SK-N-SH treated with all-trans-retinoic acid at 6 μM for 48 hours (cell line): ENCODE measurements at regions not wholly inside any gene's neighbourhood (a gene's known extent, or its start where the extent isn't known, plus 50 kb on each side); places are given as distances from the start of the nearest gene placed in this dataset.

Experiments used
- ATAC-seq: fragments of 200-7000 bp; cut with Tn5 transposase; 3 replicates; pipeline ENCODE4 v1.9.1; 2020; ENCODE audit warnings: mild to moderate bottlenecking, moderate library complexity
- ARNTL ChIP-seq: fragments of 450-650 bp; formaldehyde crosslinking; IDR thresholded peaks from 2 replicates; pipeline ENCODE4 v1.5.0; 2020; ENCODE audit warnings: low read depth, mild to moderate bottlenecking, moderate library complexity, borderline replicate concordance
- BACH2 ChIP-seq: fragments of 250-450 bp; sonication (Bioruptor Pico); IDR thresholded peaks from 2 replicates; pipeline ENCODE4 v1.9.0; 2021; ENCODE audit warnings: mild to moderate bottlenecking, borderline replicate concordance
- CSDC2 ChIP-seq: fragments of 250-450 bp; sonication (Bioruptor Pico); IDR thresholded peaks from 2 replicates; pipeline ENCODE4 v1.5.0; 2020; ENCODE audit warnings: mild to moderate bottlenecking, moderate library complexity
- ESRRG ChIP-seq: fragments of 250-450 bp; sonication (Bioruptor Pico); IDR thresholded peaks from 2 replicates; pipeline ENCODE4 v1.6.1; 2021; ENCODE audit warnings: mild to moderate bottlenecking
- GLIS3 ChIP-seq: fragments of 250-450 bp; sonication (Bioruptor Pico); IDR thresholded peaks from 2 replicates; pipeline ENCODE4 v1.5.0; 2020; ENCODE audit warnings: mild to moderate bottlenecking, moderate library complexity
- ISL1 ChIP-seq: fragments of 250-450 bp; sonication (Bioruptor Pico); IDR thresholded peaks from 2 replicates; pipeline ENCODE4 v2.1.2; 2022; ENCODE audit warnings: mild to moderate bottlenecking, moderate library complexity
- OSR1 ChIP-seq: fragments of 250-450 bp; sonication (Bioruptor Pico); IDR thresholded peaks from 2 replicates; pipeline ENCODE4 v1.8.0; 2022; ENCODE audit warnings: moderate library complexity, mild to moderate bottlenecking, inconsistent platforms
- PPARA ChIP-seq: fragments of 250-450 bp; sonication (Bioruptor Pico); IDR thresholded peaks from 2 replicates; pipeline ENCODE4 v1.5.0; 2020; ENCODE audit warnings: mild to moderate bottlenecking, borderline replicate concordance
- RARB ChIP-seq: fragments of 250-450 bp; sonication (Bioruptor Pico); IDR thresholded peaks from 2 replicates; pipeline ENCODE4 v1.8.0; 2021; ENCODE audit warnings: mild to moderate bottlenecking, moderate library complexity
- SNAI2 ChIP-seq: fragments of 250-450 bp; sonication (Bioruptor Pico); IDR thresholded peaks from 2 replicates; pipeline ENCODE4 v1.5.0; 2020; ENCODE audit warnings: mild to moderate bottlenecking, moderate library complexity
- TCF4 ChIP-seq: fragments of 250-450 bp; sonication (Bioruptor Pico); IDR thresholded peaks from 2 replicates; pipeline ENCODE4 v1.8.0; 2021; ENCODE audit warnings: mild to moderate bottlenecking, moderate library complexity, borderline replicate concordance
- TOX ChIP-seq: fragments of 250-450 bp; sonication (Bioruptor Pico); IDR thresholded peaks from 2 replicates; pipeline ENCODE4 v1.8.0; 2021; ENCODE audit warnings: mild to moderate bottlenecking, moderate library complexity, borderline replicate concordance
- ZC3H10 ChIP-seq: fragments of 250-450 bp; sonication (Bioruptor Pico); IDR thresholded peaks from 2 replicates; pipeline ENCODE4 v1.5.1; 2021; ENCODE audit warnings: mild to moderate bottlenecking, moderate library complexity
- ZFP3 ChIP-seq: fragments of 250-450 bp; sonication (Bioruptor Pico); IDR thresholded peaks from 2 replicates; pipeline ENCODE4 v1.5.0; 2020; ENCODE audit warnings: mild to moderate bottlenecking, moderate library complexity
- ZFP30 ChIP-seq: fragments of 450-650 bp; formaldehyde crosslinking; IDR thresholded peaks from 2 replicates; pipeline ENCODE4 v1.5.0; 2022; ENCODE audit warnings: mild to moderate bottlenecking, moderate library complexity
- ZNF565 ChIP-seq: fragments of 450-650 bp; formaldehyde crosslinking; conservative IDR thresholded peaks from 2 replicates; pipeline ENCODE4 v1.5.0; 2020; ENCODE audit warnings: low read depth, mild to moderate bottlenecking, moderate library complexity
- ZNF70 ChIP-seq: fragments of 450-650 bp; formaldehyde crosslinking; IDR thresholded peaks from 2 replicates; pipeline ENCODE4 v1.5.0; 2020; ENCODE audit warnings: mild to moderate bottlenecking, moderate library complexity
- ZNF8 ChIP-seq: fragments of 450-650 bp; formaldehyde crosslinking; IDR thresholded peaks from 2 replicates; pipeline ENCODE4 v1.5.0; 2020; ENCODE audit warnings: mild to moderate bottlenecking, moderate library complexity
- TF ChIP-seq, protein P1 (sequence below): fragments of 250-450 bp; sonication (Bioruptor Pico); IDR thresholded peaks from 2 replicates; pipeline ENCODE4 v1.5.1; 2020; ENCODE audit warnings: low read depth, mild to moderate bottlenecking, moderate library complexity
- TF ChIP-seq, protein P2 (sequence below): fragments of 250-450 bp; sonication (Bioruptor Pico); IDR thresholded peaks from 2 replicates; pipeline ENCODE4 v1.5.1; 2021; ENCODE audit warnings: mild to moderate bottlenecking, moderate library complexity
- TF ChIP-seq, protein P3 (sequence below): fragments of 250-450 bp; sonication (Bioruptor Pico); IDR thresholded peaks from 2 replicates; pipeline ENCODE4 v1.8.0; 2020; ENCODE audit warnings: mild to moderate bottlenecking, moderate library complexity, borderline replicate concordance
- TF ChIP-seq, protein P4 (sequence below): fragments of 250-450 bp; sonication (Bioruptor Pico); IDR thresholded peaks from 2 replicates; pipeline ENCODE4 v1.5.0; 2020; ENCODE audit warnings: mild to moderate bottlenecking, moderate library complexity
- TF ChIP-seq, protein P5 (sequence below): fragments of 250-450 bp; sonication (Bioruptor Pico); IDR thresholded peaks from 2 replicates; pipeline ENCODE4 v1.8.0; 2021; ENCODE audit warnings: low read depth, mild to moderate bottlenecking, moderate library complexity, borderline replicate concordance

DNA sequence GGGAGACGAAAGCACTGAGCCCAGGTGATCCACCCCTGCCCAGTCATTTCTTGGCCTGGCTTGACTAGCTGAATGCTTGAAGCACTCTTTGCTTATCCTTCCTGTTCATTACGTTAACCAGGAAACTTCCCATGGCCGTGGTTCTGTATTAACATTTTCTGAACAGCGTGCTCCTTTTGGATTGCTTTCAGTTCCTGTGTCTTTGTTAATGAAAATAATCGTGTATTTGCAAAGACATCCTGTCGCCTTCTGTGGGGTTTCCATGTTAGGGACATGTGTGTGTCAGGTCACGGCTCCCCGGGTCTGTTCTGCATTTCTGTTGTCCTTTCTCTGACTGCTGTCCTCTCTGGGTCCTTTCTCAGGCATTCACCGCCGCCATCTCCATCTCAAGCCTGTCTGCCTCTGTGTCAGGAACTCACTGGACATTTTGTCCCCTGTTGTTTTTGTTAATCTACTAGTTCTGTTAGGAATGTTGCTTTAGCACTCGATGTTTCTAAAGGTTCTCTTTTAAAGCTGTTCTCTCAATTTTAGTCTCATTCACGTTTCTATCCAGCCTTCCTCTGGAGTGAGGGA is 434.1 kb upstream of the HS6ST1 start:
- ATAC-seq: no peak
- TF ChIP-seq ESRRG (no peak), TCF4 (CRISPR knock-in tag) (no peak), ZFP30 (CRISPR knock-in tag) (no peak), ISL1 (no peak), ZNF8 (CRISPR knock-in tag) (no peak), GLIS3 (CRISPR knock-in tag) (no peak), ZC3H10 (CRISPR knock-in tag) (no peak), RARB (CRISPR knock-in tag) (no peak), BACH2 (CRISPR knock-in tag) (no peak), TOX (no peak), CSDC2 (CRISPR knock-in tag) (no peak), ARNTL (CRISPR knock-in tag) (no peak), ZNF565 (CRISPR knock-in tag) (no peak)
- TF ChIP-seq, protein P1, sequence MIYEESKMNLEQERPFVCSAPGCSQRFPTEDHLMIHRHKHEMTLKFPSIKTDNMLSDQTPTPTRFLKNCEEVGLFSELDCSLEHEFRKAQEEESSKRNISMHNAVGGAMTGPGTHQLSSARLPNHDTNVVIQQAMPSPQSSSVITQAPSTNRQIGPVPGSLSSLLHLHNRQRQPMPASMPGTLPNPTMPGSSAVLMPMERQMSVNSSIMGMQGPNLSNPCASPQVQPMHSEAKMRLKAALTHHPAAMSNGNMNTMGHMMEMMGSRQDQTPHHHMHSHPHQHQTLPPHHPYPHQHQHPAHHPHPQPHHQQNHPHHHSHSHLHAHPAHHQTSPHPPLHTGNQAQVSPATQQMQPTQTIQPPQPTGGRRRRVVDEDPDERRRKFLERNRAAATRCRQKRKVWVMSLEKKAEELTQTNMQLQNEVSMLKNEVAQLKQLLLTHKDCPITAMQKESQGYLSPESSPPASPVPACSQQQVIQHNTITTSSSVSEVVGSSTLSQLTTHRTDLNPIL (CRISPR knock-in tag): no peak
- TF ChIP-seq, protein P2, sequence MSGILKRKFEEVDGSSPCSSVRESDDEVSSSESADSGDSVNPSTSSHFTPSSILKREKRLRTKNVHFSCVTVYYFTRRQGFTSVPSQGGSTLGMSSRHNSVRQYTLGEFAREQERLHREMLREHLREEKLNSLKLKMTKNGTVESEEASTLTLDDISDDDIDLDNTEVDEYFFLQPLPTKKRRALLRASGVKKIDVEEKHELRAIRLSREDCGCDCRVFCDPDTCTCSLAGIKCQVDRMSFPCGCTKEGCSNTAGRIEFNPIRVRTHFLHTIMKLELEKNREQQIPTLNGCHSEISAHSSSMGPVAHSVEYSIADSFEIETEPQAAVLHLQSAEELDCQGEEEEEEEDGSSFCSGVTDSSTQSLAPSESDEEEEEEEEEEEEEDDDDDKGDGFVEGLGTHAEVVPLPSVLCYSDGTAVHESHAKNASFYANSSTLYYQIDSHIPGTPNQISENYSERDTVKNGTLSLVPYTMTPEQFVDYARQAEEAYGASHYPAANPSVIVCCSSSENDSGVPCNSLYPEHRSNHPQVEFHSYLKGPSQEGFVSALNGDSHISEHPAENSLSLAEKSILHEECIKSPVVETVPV (CRISPR knock-in tag): no peak
- TF ChIP-seq, protein P3, sequence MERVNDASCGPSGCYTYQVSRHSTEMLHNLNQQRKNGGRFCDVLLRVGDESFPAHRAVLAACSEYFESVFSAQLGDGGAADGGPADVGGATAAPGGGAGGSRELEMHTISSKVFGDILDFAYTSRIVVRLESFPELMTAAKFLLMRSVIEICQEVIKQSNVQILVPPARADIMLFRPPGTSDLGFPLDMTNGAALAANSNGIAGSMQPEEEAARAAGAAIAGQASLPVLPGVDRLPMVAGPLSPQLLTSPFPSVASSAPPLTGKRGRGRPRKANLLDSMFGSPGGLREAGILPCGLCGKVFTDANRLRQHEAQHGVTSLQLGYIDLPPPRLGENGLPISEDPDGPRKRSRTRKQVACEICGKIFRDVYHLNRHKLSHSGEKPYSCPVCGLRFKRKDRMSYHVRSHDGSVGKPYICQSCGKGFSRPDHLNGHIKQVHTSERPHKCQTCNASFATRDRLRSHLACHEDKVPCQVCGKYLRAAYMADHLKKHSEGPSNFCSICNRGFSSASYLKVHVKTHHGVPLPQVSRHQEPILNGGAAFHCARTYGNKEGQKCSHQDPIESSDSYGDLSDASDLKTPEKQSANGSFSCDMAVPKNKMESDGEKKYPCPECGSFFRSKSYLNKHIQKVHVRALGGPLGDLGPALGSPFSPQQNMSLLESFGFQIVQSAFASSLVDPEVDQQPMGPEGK: no peak
- TF ChIP-seq, protein P4, sequence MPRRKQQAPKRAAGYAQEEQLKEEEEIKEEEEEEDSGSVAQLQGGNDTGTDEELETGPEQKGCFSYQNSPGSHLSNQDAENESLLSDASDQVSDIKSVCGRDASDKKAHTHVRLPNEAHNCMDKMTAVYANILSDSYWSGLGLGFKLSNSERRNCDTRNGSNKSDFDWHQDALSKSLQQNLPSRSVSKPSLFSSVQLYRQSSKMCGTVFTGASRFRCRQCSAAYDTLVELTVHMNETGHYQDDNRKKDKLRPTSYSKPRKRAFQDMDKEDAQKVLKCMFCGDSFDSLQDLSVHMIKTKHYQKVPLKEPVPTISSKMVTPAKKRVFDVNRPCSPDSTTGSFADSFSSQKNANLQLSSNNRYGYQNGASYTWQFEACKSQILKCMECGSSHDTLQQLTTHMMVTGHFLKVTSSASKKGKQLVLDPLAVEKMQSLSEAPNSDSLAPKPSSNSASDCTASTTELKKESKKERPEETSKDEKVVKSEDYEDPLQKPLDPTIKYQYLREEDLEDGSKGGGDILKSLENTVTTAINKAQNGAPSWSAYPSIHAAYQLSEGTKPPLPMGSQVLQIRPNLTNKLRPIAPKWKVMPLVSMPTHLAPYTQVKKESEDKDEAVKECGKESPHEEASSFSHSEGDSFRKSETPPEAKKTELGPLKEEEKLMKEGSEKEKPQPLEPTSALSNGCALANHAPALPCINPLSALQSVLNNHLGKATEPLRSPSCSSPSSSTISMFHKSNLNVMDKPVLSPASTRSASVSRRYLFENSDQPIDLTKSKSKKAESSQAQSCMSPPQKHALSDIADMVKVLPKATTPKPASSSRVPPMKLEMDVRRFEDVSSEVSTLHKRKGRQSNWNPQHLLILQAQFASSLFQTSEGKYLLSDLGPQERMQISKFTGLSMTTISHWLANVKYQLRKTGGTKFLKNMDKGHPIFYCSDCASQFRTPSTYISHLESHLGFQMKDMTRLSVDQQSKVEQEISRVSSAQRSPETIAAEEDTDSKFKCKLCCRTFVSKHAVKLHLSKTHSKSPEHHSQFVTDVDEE (CRISPR knock-in tag): no peak

DNA sequence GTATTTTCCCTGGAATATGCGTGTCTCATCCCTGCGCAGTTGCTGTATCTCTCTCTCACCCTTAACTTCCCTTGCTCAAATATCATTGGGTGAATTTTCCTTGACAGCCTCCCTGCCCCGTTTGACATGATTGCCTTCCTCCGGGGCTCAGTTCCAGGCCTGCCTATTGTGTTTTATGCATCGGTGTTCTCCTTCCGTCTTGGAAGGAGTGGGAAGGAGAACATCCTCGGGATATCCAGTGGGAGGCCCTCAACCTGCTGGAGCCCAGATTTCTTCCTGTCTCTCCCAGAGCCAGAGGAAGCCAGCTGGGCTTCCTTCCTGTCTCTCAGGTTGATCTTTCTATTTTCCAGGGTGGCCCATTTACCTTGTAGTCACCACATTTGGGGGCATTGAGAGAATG is 434.7 kb upstream of the HS6ST1 start:
- no peak for ATAC-seq
- no peak for TF ChIP-seq CSDC2 (CRISPR knock-in tag)
- TF ChIP-seq BACH2 (CRISPR knock-in tag): no peak
- TF ChIP-seq TOX: no peak
- TF ChIP-seq PPARA (CRISPR knock-in tag): no peak
- no peak for TF ChIP-seq ZFP3 (CRISPR knock-in tag)
- TF ChIP-seq ESRRG: no peak
- TF ChIP-seq ZNF70 (CRISPR knock-in tag): no peak
- TF ChIP-seq ZFP30 (CRISPR knock-in tag): no peak
- no peak for TF ChIP-seq SNAI2
- TF ChIP-seq ZNF565 (CRISPR knock-in tag): no peak
- no peak for TF ChIP-seq ZC3H10 (CRISPR knock-in tag)

DNA sequence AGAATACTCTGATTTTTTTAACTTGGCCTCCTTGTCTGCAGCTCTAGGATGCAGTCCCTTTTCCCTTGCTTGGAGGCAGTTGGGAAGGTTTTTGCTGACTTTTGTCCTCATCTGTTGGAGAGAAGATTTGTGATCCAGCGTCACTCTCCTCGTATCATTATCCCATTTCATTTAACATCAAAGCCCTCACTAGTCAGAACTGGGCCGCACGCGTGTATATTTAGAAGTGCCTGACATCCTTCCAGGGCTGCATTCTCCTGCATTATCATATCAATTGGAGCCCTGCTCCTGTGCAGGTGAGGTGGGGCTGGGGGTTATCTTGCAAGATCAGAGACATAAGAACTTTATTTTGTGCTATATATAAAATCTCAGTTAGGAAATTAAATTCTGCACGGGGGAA is 435.1 kb upstream of the HS6ST1 start:
- no peak for ATAC-seq
- TF ChIP-seq, protein P5, sequence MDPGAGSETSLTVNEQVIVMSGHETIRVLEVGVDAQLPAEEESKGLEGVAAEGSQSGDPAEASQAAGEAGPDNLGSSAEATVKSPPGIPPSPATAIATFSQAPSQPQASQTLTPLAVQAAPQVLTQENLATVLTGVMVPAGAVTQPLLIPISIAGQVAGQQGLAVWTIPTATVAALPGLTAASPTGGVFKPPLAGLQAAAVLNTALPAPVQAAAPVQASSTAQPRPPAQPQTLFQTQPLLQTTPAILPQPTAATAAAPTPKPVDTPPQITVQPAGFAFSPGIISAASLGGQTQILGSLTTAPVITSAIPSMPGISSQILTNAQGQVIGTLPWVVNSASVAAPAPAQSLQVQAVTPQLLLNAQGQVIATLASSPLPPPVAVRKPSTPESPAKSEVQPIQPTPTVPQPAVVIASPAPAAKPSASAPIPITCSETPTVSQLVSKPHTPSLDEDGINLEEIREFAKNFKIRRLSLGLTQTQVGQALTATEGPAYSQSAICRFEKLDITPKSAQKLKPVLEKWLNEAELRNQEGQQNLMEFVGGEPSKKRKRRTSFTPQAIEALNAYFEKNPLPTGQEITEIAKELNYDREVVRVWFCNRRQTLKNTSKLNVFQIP (CRISPR knock-in tag): no peak
- TF ChIP-seq BACH2 (CRISPR knock-in tag) (no peak), ZNF70 (CRISPR knock-in tag) (no peak), OSR1 (CRISPR knock-in tag) (no peak), PPARA (CRISPR knock-in tag) (no peak)
- TF ChIP-seq, protein P1 (CRISPR knock-in tag): no peak
